ENCODE measurements at regions not wholly inside any gene's neighbourhood (a gene's known extent, or its start where the extent isn't known, plus 50 kb on each side); places are given as distances from the start of the nearest gene placed in this dataset.
"Not testable (repeated sequence)": the region's sequence is repeated elsewhere in the genome, so short reads cannot be mapped to it uniquely, and the experiment has no call there.

- Mint-ChIP-seq H3K27me3 (ENCODE audit: insufficient read depth, unreplicated experiment) (no peaks in the 10 kb centered on the region), H3K9me3 (ENCODE audit: unreplicated experiment) (no peaks in the 10 kb centered on the region), H3K27ac (ENCODE audit: unreplicated experiment) (no peak overlapping the region), H3K36me3 (ENCODE audit: insufficient read depth, unreplicated experiment) (no peaks in the 10 kb centered on the region), H3K4me3 (ENCODE audit: unreplicated experiment) (no peak overlapping the region), H3K4me1 (ENCODE audit: low read depth, unreplicated experiment) (no peaks in the 10 kb centered on the region)
- H3K4me1 ChIP-seq: 0 out of 2 replicates have a peak, but pooled peaks cover 4% of the 10 kb centered on the region
- no TSS peak for BruUV-seq (replicated peaks)
- H3K27me3 ChIP-seq (replicated peaks; ENCODE audit: control insufficient read depth, insufficient read depth, low read length): no peaks in the 10 kb centered on the region
- no peak for TF ChIP-seq CTCF (IDR thresholded peaks at IDR 0.05; ENCODE audit: insufficient read depth in 1 of 2, low read depth in 1 of 2, low read length in 1 of 2, severe bottlenecking in 1 of 2, unreplicated experiment in 1 of 2)
- no peaks in the 10 kb centered on the region for H3K9me3 ChIP-seq
- ChIA-PET POLR2A (interaction anchor here (0.6 kb wide), 1 partner anchor 9 kb away, joined by 4 read pairs; no protein-coding TSS in a partner anchor), CTCF (no interaction called here)
- no peaks in the 10 kb centered on the region for H3K36me3 ChIP-seq (ENCODE audit: control insufficient read depth, insufficient read depth, low read length)
- no peak for DNase-seq
- intact Hi-C loops (cut with micrococcal nuclease; ENCODE audit: unreplicated experiment): no loop called here
- no peak overlapping the region for H3K4me3 ChIP-seq (ENCODE audit: low read depth, low read length)
These were observed 68.2 kb upstream of the SMAD3 start for GRCh38 chr15:66997212-66997611.

GRCh38 chr15:66998234-66998633, 67.2 kb upstream of the SMAD3 start:
- POLR2A ChIA-PET; intact Hi-C loops (cut with micrococcal nuclease; ENCODE audit: unreplicated experiment); DNase-seq; H3K4me3 ChIP-seq (ENCODE audit: low read depth, low read length); H3K36me3 Mint-ChIP-seq (ENCODE audit: insufficient read depth, unreplicated experiment); H3K27me3 ChIP-seq (replicated peaks; ENCODE audit: control insufficient read depth, insufficient read depth, low read length); BruUV-seq (replicated peaks); H3K27me3 Mint-ChIP-seq (ENCODE audit: insufficient read depth, unreplicated experiment); H3K4me3 Mint-ChIP-seq (ENCODE audit: unreplicated experiment); H3K4me1 ChIP-seq; H3K36me3 ChIP-seq (ENCODE audit: control insufficient read depth, insufficient read depth, low read length); H3K9me3 ChIP-seq; H3K27ac Mint-ChIP-seq (ENCODE audit: unreplicated experiment); CTCF ChIA-PET; H3K9me3 Mint-ChIP-seq (ENCODE audit: unreplicated experiment); H3K4me1 Mint-ChIP-seq (ENCODE audit: low read depth, unreplicated experiment): not testable (repeated sequence)

GRCh38 chr15:66999046-66999968, 66.1 kb upstream of the SMAD3 start:
- H3K9me3 ChIP-seq: no peaks in the 10 kb centered on the region
- POLR2A ChIA-PET: no interaction called here
- 0 out of 2 replicates have a peak, but pooled peaks cover 4% of the 10 kb centered on the region for H3K4me1 ChIP-seq
- H3K4me3 ChIP-seq (ENCODE audit: low read depth, low read length): no peak overlapping the region
- Mint-ChIP-seq H3K9me3 (ENCODE audit: unreplicated experiment) (no peaks in the 10 kb centered on the region), H3K4me1 (ENCODE audit: low read depth, unreplicated experiment) (peaks cover 6% of the 10 kb centered on the region), H3K4me3 (ENCODE audit: unreplicated experiment) (no peak overlapping the region), H3K27me3 (ENCODE audit: insufficient read depth, unreplicated experiment) (no peaks in the 10 kb centered on the region), H3K36me3 (ENCODE audit: insufficient read depth, unreplicated experiment) (no peaks in the 10 kb centered on the region), H3K27ac (ENCODE audit: unreplicated experiment) (no peak overlapping the region)
- no peak for DNase-seq
- CTCF ChIA-PET: no interaction called here
- H3K27me3 ChIP-seq (replicated peaks; ENCODE audit: control insufficient read depth, insufficient read depth, low read length): no peaks in the 10 kb centered on the region
- BruUV-seq (replicated peaks): no TSS peak
- intact Hi-C loops (cut with micrococcal nuclease; ENCODE audit: unreplicated experiment): no loop called here
- H3K36me3 ChIP-seq (ENCODE audit: control insufficient read depth, insufficient read depth, low read length): no peaks in the 10 kb centered on the region
- TF ChIP-seq CTCF (IDR thresholded peaks at IDR 0.05; ENCODE audit: insufficient read depth in 1 of 2, low read depth in 1 of 2, low read length in 1 of 2, severe bottlenecking in 1 of 2, unreplicated experiment in 1 of 2): no peak

All from Caco-2 (cell line).